Keratinocyte (primary cell): ENCODE measurements at regions not wholly inside any gene's neighbourhood (a gene's known extent, or its start where the extent isn't known, plus 50 kb on each side); places are given as distances from the start of the nearest gene placed in this dataset.

Experiments
- DNase-seq: peaks from one replicate; pipeline ENCODE4 v3.0.0-alpha.2; 2011; ENCODE audit warnings: low read depth, missing footprints, low spot score
- FAIRE-seq: peaks from 2 replicates; lab custom pipeline; 2011; peaks lifted over from hg19 to GRCh38; lab: Jason Lieb, UNC
- H2AFZ ChIP-seq: 2 replicates; pipeline ENCODE4 v1.6.0; 2012; ENCODE audit warnings: low read length, control low read depth, inconsistent platforms; ENCODE audit not compliant: control insufficient read depth
- H3K27ac ChIP-seq: 2 replicates; pipeline ENCODE4 v1.5.1; 2011; ENCODE audit warnings: low read length; ENCODE audit not compliant: control insufficient read depth, insufficient read depth
- H3K27me3 ChIP-seq: 3 replicates; pipeline ENCODE4 v1.6.0; 2011; ENCODE audit warnings: low read length; ENCODE audit not compliant: control insufficient read depth, insufficient read depth; ENCODE audit errors: extremely low read depth
- H3K36me3 ChIP-seq, 2 experiments: 2 replicates in 1 of 2; 3 replicates in 1 of 2; pipeline ENCODE4 v1.5.1; 2011; ENCODE audit warnings: low read length in 2 of 2, mild to moderate bottlenecking in 1 of 2; ENCODE audit not compliant: control insufficient read depth in 2 of 2, insufficient read depth in 2 of 2; ENCODE audit errors: extremely low read depth in 1 of 2
- H3K4me1 ChIP-seq: 3 replicates; pipeline ENCODE4 v1.5.1; 2011; ENCODE audit warnings: low read length; ENCODE audit not compliant: control insufficient read depth, insufficient read depth; ENCODE audit errors: extremely low read depth
- H3K4me2 ChIP-seq: 3 replicates; pipeline ENCODE4 v1.6.0; 2011; ENCODE audit warnings: low read depth, low read length; ENCODE audit not compliant: control insufficient read depth, insufficient read depth; ENCODE audit errors: extremely low read depth
- H3K4me3 ChIP-seq, 3 experiments: fragments of 200-600 bp in 1 of 3; sonication (generic) in 1 of 3; 2 replicates in 2 of 3; 3 replicates in 1 of 3; pipeline ENCODE4 v1.5.1; 2011 to 2016; ENCODE audit warnings: low read length in 3 of 3, mild to moderate bottlenecking in 3 of 3, control low read depth in 2 of 3, inconsistent platforms in 1 of 3, low read depth in 1 of 3, mixed read lengths in 1 of 3, mixed run types in 1 of 3, moderate library complexity in 1 of 3; ENCODE audit not compliant: control insufficient read depth in 2 of 3, insufficient read depth in 2 of 3; ENCODE audit errors: extremely low read depth in 1 of 3
- H3K79me2 ChIP-seq: 2 replicates; pipeline ENCODE4 v1.6.0; 2012; ENCODE audit warnings: low read length; ENCODE audit not compliant: control insufficient read depth, insufficient read depth
- H3K9ac ChIP-seq: 3 replicates; pipeline ENCODE4 v1.6.0; 2011; ENCODE audit warnings: low read length; ENCODE audit not compliant: control insufficient read depth, insufficient read depth; ENCODE audit errors: extremely low read depth
- H3K9me1 ChIP-seq: 3 replicates; pipeline ENCODE4 v1.6.0; 2011; ENCODE audit warnings: low read length; ENCODE audit not compliant: control insufficient read depth, insufficient read depth; ENCODE audit errors: extremely low read depth
- H3K9me3 ChIP-seq: 2 replicates; pipeline ENCODE4 v1.5.1; 2012; ENCODE audit warnings: low read depth, low read length; ENCODE audit not compliant: control insufficient read depth
- H4K20me1 ChIP-seq: 3 replicates; pipeline ENCODE4 v1.6.0; 2011; ENCODE audit warnings: low read length; ENCODE audit not compliant: control insufficient read depth, insufficient read depth; ENCODE audit errors: extremely low read depth
- EZH2 ChIP-seq: IDR thresholded peaks from one replicate; pipeline ENCODE4 v1.6.1; 2012; ENCODE audit warnings: inconsistent platforms, mild to moderate bottlenecking, low read length, moderate library complexity
- dilution Hi-C: fragments of 300-500 bp; cut with MboI; formaldehyde crosslinking; loops from one replicate; pipeline ENCODE4 v1.7.0; 2020; ENCODE audit warnings: low sequenced_read_pairs; ENCODE audit not compliant: extremely low pct_ligation_motif_present
- TF ChIP-seq, protein P1 (sequence below), 3 experiments: IDR thresholded peaks in 1 of 3; conservative IDR thresholded peaks in 1 of 3; optimal IDR thresholded peaks in 1 of 3; 2 replicates in 2 of 3; 3 replicates in 1 of 3; pipeline versions ENCODE3 to v1.5.1; 2011; ENCODE audit warnings: low read length in 3 of 3, mild to moderate bottlenecking in 3 of 3, moderate library complexity in 2 of 3, control low read depth in 1 of 3, inconsistent platforms in 1 of 3; ENCODE audit not compliant: insufficient read depth in 2 of 3; ENCODE audit errors: extremely low read depth in 1 of 3

DNA sequence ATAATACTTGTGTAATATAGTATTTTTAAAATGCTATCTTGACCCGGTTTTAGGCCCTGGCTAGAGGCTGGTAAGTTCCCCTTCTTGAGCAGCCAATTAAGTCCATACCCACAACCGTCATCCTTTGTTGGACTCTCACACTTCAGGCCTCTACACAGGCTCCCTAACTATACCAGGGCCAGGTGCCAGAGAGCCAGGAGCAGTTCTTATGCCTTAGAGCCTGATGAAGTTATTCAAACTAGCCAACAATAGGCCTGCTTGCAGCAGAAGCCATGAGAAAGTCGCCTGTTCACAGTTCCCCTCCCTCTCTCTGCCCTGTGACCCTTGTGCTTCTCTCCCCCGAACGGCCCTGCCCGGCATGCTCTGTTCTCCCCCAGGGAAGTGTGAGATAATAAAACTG, 454.2 kb upstream of the KLHL29 start:
- H3K4me1 ChIP-seq: no peaks in the 10 kb centered on the region
- DNase-seq: no peak
- H3K9me1 ChIP-seq: no peaks in the 10 kb centered on the region
- no peak overlapping the region for H3K9ac ChIP-seq
- no peak overlapping the region for H3K4me2 ChIP-seq
- H3K27ac ChIP-seq: no peak overlapping the region
- FAIRE-seq: no peak
- no peaks in the 10 kb centered on the region for H3K79me2 ChIP-seq
- no peaks in the 10 kb centered on the region for H3K36me3 ChIP-seq
- no peaks in the 10 kb centered on the region for H3K9me3 ChIP-seq
- dilution Hi-C loops: no loop called here
- H4K20me1 ChIP-seq: no peaks in the 10 kb centered on the region
- H2AFZ ChIP-seq: no peak overlapping the region
- H3K4me3 ChIP-seq: no peak overlapping the region
- no peak for TF ChIP-seq EZH2
- TF ChIP-seq, protein P1, sequence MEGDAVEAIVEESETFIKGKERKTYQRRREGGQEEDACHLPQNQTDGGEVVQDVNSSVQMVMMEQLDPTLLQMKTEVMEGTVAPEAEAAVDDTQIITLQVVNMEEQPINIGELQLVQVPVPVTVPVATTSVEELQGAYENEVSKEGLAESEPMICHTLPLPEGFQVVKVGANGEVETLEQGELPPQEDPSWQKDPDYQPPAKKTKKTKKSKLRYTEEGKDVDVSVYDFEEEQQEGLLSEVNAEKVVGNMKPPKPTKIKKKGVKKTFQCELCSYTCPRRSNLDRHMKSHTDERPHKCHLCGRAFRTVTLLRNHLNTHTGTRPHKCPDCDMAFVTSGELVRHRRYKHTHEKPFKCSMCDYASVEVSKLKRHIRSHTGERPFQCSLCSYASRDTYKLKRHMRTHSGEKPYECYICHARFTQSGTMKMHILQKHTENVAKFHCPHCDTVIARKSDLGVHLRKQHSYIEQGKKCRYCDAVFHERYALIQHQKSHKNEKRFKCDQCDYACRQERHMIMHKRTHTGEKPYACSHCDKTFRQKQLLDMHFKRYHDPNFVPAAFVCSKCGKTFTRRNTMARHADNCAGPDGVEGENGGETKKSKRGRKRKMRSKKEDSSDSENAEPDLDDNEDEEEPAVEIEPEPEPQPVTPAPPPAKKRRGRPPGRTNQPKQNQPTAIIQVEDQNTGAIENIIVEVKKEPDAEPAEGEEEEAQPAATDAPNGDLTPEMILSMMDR (optimal IDR thresholded peaks at IDR 0.05 in 1 of 3, IDR thresholded peaks at IDR 0.05 in 1 of 3, conservative IDR thresholded peaks at IDR 0.05 in 1 of 3; ENCODE audit: extremely low read depth in 1 of 3, insufficient read depth in 2 of 3, low read length in 3 of 3): no peak
- no peaks in the 10 kb centered on the region for H3K27me3 ChIP-seq

DNA sequence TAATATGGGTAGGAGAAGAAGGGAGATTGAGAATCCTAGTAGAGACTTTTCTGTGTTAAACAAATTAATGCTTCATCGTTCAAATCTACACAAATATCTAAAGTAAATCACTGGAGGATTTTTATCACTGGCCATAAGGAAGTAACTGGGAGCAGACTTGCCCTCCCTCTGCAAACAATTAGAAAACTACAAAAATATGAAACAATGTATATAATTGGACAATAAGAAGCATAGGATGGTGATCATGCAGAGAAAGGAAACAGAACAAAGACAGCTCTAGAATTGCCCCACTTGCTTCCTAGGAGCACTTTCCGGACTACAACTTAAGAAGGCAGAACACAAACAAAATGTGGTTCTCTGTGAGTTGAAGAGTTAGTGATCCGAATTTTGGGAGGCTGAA, 452.7 kb upstream of the KLHL29 start:
- no peak overlapping the region for H3K27ac ChIP-seq
- H2AFZ ChIP-seq: no peak overlapping the region
- no peak overlapping the region for H3K9ac ChIP-seq
- FAIRE-seq (no peak), DNase-seq (no peak)
- dilution Hi-C loops: no loop called here
- no peak overlapping the region for H3K4me2 ChIP-seq
- H4K20me1 ChIP-seq: no peaks in the 10 kb centered on the region
- H3K27me3 ChIP-seq: no peaks in the 10 kb centered on the region
- H3K4me1 ChIP-seq: no peaks in the 10 kb centered on the region
- no peak overlapping the region for H3K4me3 ChIP-seq
- H3K9me1 ChIP-seq: no peaks in the 10 kb centered on the region
- no peaks in the 10 kb centered on the region for H3K79me2 ChIP-seq
- H3K9me3 ChIP-seq: no peaks in the 10 kb centered on the region
- TF ChIP-seq, protein P1 (optimal IDR thresholded peaks at IDR 0.05 in 1 of 3, IDR thresholded peaks at IDR 0.05 in 1 of 3, conservative IDR thresholded peaks at IDR 0.05 in 1 of 3; ENCODE audit: extremely low read depth in 1 of 3, insufficient read depth in 2 of 3, low read length in 3 of 3): no peak
- TF ChIP-seq EZH2: no peak
- H3K36me3 ChIP-seq: no peaks in the 10 kb centered on the region
